ENCODE measurements at regions not wholly inside any gene's neighbourhood (a gene's known extent, or its start where the extent isn't known, plus 50 kb on each side); places are given as distances from the start of the nearest gene placed in this dataset.

GRCh38 chr6:26198722-26199056 lies 111.5 kb downstream of the HFE start:
- no peak for DNase-seq

- peak; percentile 93 for DNase-seq
Measured at GRCh38 chr6:26199057-26199772, 112.0 kb downstream of the HFE start.

DNA sequence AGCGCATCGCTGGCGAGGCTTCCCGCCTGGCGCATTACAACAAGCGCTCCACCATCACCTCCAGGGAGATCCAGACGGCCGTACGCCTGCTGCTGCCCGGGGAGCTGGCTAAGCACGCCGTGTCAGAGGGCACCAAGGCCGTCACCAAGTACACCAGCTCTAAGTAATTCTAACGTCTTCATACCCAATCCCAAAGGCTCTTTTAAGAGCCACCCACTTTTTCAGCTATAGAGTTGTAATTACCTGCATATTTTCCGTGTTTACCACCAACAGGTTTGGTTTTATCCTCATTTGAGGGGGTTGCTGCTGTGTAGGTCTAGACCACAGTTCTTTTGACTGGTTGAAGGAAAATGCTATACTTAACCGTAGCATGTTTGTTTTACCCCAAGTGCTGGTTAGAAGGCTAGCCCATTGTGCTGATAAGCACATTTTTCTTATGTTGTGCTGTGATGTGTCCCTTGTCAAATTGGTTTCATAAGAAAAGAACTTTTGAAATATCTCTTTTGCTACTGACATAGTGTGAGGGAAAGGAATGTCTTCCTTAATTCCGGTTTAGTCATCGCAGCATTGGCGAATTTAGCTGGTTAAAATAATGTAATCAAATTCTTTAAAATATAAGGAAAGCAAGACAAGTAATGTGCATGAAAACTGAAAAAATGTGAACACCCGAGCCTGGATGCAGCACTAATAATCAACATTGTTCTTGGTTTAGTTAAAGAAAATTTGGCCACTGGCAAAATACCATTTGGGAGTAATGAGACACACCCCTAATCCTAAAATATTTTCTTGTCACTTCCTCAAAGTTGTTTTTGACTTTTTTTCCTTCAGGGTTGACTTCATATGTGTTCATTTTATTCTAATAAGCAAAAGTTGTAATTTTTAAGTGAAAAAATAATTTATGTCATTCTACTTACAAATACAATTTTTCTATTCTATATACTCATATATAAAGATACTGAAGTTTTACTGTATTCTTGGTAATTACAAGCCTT lies 112.8 kb downstream of the HFE start:
- DNase-seq, result peak; percentile 55

DNA sequence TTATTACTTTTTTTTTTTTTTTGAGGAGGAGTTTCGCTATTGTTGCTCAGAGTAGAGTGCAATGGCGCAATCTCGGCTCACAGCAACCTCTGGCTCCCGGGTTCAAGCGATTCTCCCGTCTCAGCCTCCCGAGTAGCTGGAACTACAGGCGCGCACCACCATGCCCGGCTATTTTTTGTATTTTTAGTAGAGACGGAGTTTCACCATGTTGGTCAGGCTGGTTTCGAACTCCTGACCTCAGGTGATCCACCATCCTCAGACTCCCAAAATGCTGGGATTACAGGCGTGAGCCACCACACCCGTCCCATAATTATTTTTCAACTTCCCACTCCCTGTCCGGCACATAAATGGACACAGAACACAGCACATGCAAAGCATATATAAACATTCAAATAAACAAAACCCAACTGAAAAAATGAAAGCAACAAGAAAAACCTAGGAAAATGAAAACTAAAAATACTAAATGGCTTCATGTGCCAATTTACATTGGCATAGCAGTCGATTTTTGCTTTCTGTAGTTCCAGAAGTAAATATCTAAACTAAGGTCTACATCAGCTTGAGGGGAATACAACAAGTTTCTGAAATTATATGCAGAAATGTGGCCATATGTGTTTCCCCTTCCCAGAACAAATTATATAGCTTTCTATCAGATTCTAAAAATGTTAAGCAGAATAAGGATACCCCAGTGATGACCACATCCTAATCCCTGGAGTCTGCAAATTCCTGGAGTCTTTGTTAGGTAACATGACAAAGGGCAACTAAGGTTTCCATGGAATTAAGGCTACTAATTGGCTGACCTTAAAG lies 113.9 kb downstream of the HFE start:
- DNase-seq, result no peak

GRCh38 chr6:26202201-26202611 lies 115.0 kb downstream of the HFE start:
- DNase-seq, result no peak

GRCh38 chr6:26202811-26203583 lies 115.8 kb downstream of the HFE start:
- no peak for DNase-seq

DNA sequence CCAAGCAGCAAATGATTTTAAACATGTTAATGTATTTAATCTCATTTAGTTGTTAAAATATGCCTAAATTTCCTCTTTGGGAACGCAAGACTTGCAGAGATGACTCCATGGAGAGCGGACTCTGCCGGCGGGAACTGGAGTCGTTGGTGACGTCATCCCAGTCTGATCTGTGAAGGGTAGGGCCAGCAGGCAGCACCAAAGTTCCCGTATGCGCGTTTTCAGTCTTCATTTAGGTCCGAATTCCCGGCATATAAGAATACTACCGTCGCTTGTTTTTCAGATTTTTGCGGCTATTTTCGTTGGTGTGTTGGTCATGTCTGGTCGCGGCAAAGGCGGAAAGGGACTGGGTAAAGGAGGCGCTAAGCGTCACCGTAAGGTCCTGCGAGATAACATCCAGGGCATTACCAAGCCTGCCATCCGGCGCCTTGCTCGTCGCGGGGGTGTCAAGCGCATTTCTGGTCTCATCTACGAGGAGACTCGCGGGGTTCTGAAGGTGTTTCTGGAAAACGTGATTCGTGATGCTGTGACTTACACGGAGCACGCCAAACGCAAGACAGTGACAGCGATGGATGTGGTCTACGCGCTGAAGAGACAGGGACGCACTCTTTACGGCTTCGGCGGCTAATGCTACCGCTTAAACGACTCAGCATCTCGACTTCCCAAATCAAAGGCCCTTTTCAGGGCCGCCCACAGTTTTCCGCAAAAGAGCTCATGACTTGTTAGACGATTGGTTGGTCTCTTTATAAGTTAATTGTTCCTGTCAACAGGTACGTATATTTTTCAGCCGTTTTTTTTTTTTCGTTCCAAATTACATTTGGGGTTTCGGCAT lies 117.3 kb downstream of the HFE start:
- DNase-seq, result peak; percentile 98

DNA sequence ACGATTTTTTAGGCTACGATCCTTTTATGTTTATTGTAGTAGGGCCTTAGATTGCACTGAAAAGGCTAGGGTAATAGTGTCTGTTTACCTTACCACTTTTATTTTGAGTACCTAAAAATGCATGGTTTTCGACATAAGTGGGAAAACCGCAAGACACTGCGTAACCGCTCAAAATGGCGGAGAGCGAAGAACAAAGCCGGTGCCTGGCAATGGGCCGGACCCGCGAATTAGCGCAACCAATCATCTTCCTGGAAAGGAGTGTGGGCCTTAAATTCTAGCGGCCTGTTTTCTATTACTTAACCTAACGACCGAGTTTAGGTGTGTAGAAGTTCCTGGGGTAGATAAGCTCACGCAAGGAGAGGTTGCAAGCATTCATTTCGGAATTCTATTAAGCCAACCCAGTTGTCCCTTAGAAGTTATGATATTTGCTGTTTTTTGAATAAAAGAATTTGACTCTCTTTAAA lies 118.0 kb downstream of the HFE start:
- peak; percentile 86 for DNase-seq

DNA sequence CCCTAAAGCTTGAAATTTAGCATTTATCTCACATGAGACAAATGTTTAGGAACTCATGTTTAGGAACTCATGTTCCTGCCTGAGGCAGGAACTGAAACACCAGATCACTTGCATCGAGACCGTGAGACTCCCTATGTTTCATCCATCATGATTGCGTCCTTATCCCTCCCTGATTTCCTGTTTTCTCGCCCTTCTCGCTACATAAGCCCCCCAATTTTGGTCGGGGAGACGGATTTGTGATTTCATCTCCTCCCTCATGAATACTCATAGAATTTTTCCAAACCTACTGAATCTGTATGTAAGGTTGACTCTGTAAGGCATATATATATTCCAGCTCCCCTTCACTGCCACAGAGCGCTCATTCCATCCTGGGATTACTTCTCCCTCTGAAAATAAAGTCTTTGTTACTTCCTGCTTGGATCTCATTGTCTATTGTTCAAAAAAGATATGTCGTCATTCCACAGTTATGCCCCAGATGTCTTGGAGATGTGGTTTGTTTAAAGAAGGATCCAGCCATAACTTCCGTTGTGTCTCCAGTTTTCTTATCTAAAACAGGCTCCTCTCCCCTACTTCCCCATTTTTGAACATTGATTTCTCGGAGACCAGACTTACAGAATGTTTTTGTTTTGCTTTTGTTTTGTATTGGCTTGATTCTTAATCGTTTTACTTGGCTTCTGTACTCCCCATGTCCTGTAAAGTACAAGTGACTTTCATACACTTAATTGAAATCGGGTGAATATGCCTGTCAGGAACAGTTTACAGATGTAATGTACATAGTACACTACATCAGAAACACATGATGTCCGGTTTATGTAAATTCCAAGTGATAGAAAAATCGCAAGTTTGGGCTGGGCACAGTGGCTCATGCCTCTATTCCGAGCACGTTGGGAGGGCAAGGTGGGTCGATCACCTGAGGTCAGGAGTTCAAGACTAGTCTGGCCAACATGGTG lies 118.7 kb downstream of the HFE start:
- DNase-seq, result peak; percentile 84

DNA sequence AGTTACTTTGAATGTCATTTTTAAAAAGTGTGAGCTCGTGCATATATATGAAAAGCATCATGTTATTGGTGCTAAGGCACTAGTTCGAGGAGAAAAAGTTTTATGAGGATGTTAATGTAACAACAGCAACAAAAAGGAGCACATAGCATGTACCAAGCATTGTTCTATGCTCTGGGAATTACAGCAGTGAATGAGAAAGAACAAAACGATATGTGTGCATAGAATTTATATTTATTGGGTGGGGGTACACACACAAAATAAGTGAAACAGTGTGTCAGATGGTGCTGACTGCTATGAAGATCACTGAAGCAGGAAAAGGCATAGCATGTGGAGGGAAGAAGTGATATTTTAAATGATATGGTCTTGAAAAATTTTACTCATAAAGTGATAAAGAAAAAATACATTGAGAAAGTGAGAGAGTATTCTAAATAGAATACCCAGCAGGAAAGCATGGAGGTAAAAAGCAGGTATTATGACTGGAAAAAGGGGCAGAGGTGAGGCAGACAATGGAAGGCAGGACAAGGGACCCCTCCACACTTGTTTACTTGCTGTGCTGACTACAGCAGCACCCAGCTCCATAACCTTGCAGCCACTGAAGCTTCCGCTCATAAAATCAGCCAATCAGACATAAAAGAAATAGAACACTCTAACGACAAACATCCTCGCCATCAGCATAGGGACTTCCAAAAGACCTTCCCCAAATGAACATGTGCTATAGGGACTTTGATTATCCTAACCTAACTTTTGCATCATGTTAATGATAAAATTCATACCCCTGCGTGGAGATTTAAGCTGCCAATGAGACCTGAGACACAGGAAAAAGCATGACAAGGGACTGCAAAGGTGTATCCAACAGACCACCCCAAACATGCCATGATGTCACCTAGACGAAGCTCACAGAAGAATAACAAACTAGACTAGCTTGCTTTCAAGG lies 119.9 kb downstream of the HFE start:
- no peak for DNase-seq

GRCh38 chr6:26211963-26212362 lies 124.7 kb downstream of the HFE start:
- no peak for DNase-seq

- no peak for DNase-seq
Measured at GRCh38 chr6:26213334-26214075, 126.3 kb downstream of the HFE start.

DNA sequence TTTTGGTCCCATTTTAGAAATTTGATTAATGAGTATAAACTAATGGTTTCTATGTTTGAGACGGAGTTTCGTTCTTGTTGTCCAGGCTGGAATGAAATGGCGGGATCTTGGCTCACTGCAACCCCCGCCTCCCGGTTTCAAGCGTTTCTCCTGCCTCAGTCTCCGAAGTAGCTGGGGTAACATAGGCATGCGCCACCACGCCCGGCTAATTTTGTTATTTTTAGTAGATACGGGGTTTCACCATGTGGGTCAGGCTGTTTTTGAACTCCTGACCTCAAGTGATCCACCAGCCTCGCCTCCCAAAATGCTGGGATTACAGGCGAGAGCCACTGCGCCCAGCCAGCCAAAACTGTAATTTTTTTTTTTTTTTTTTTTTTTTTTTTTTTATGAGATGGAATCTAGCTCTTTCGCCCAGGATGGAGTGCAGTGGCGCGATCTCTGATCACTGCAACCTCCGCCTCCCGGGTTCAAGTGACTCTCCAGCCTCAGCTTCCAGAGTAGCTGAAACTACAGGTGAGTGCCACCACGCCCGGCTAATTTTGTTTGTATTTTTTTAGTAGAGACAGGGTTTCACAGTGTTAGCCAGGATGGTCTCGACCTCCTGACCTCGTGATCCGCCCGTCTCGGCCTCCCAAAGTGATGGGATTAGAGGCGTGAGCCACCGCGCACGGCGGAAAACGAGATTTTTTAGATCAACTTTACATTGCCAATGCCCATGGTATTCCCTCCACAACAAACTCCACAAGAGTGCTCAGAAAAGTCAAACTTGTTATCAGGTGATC lies 127.8 kb downstream of the HFE start:
- peak; percentile 26 for DNase-seq

GRCh38 chr6:26215585-26216358 lies 128.5 kb downstream of the HFE start:
- DNase-seq, result no peak

DNA sequence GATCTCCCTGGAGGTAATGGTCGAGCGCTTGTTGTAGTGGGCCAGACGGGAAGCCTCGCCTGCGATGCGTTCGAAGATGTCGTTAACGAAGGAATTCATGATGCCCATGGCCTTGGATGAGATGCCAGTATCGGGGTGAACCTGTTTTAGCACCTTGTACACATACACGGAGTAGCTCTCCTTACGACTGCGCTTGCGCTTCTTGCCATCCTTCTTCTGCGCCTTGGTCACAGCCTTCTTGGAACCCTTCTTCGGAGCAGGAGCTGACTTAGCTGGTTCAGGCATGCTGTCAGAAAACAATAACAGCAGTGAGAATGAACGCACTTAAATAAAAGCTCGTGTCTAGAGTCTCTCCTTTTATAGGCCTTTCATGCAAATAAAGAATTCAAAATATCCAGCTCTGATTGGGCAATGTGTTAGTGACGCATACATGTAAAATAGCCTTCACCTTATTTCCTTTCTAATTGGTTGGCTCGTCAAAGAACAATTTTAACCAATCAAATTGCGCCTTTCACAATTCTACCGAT lies 129.2 kb downstream of the HFE start:
- peak; percentile 99 for DNase-seq

All from EL (cell line).